Mucosa of descending colon (tissue), 3 donors: ENCODE measurements at regions not wholly inside any gene's neighbourhood (a gene's known extent, or its start where the extent isn't known, plus 50 kb on each side); places are given as distances from the start of the nearest gene placed in this dataset.

Experiments
- ATAC-seq: fragments of 200-7000 bp; cut with Tn5 transposase; one replicate; pipeline ENCODE4 v1.9.1; 2020; ENCODE audit warnings: mild to moderate bottlenecking, moderate library complexity
- DNase-seq, 3 donors: peaks; one replicate each; pipeline ENCODE4 v3.0.0-alpha.2; 2020
- H3K36me3 ChIP-seq: fragments of 200-600 bp; one replicate; pipeline ENCODE4 v1.8.0; 2021; ENCODE audit warnings: low read depth, mild to moderate bottlenecking
- H3K4me1 ChIP-seq: fragments of 200-600 bp; one replicate; pipeline ENCODE4 v1.8.0; 2021; ENCODE audit warnings: low read depth, mild to moderate bottlenecking
- H3K4me3 ChIP-seq: fragments of 200-600 bp; one replicate; pipeline ENCODE4 v1.8.0; 2021; ENCODE audit warnings: mild to moderate bottlenecking
- H3K9me3 ChIP-seq: fragments of 200-600 bp; one replicate; pipeline ENCODE4 v1.8.0; 2021; ENCODE audit warnings: mild to moderate bottlenecking
- CTCF ChIP-seq: fragments of 200-600 bp; IDR thresholded peaks from one replicate; pipeline ENCODE4 v1.8.0; 2022; ENCODE audit warnings: antibody characterized with exemption, mild to moderate bottlenecking
- intact Hi-C, 2 donors: fragments of 100-400 bp; cut with DNase I in 1 of 2; cut with micrococcal nuclease in 1 of 2; formaldehyde crosslinking; loops; one replicate each; pipeline versions ENCODE4 v1.11.0 to v1.11.1; 2022; cut with DNase I, micrococcal nuclease
- donor health status: DM: no; HTN: no; CAD: no; lungs with moderate emphysema.
- donor health status: DM: no; HTN: no; CAD: no.
- donor health status: DM: no; HTN: yes; CAD: no.

GRCh38 chr21:35423709-35424108 is 374.6 kb upstream of the RUNX1 start:
- DNase-seq, result no peak
- intact Hi-C loops, result no loop called here
- no peaks in the 10 kb centered on the region for H3K4me1 ChIP-seq
- H3K4me3 ChIP-seq, result no peak overlapping the region
- no peaks in the 10 kb centered on the region for H3K9me3 ChIP-seq
- ATAC-seq, result no peak
- no peak for TF ChIP-seq CTCF
- H3K36me3 ChIP-seq, result no peaks in the 10 kb centered on the region

GRCh38 chr21:35422011-35422410 is 372.9 kb upstream of the RUNX1 start:
- intact Hi-C loops, result no loop called here
- no peak overlapping the region for H3K4me3 ChIP-seq
- H3K4me1 ChIP-seq, result no peaks in the 10 kb centered on the region
- no peak for TF ChIP-seq CTCF
- H3K36me3 ChIP-seq, result no peaks in the 10 kb centered on the region
- DNase-seq, result no peak
- no peaks in the 10 kb centered on the region for H3K9me3 ChIP-seq
- no peak for ATAC-seq

GRCh38 chr21:35421221-35421620 is 372.1 kb upstream of the RUNX1 start:
- Histone ChIP-seq H3K4me3 (no peak overlapping the region), H3K9me3 (no peaks in the 10 kb centered on the region), H3K36me3 (no peaks in the 10 kb centered on the region), H3K4me1 (no peaks in the 10 kb centered on the region)
- intact Hi-C loops, result no loop called here
- no peak for DNase-seq
- ATAC-seq, result no peak
- no peak for TF ChIP-seq CTCF

GRCh38 chr21:35420656-35421055 is 371.6 kb upstream of the RUNX1 start:
- no peaks in the 10 kb centered on the region for H3K36me3 ChIP-seq
- no peak for DNase-seq
- ATAC-seq, result no peak
- no peaks in the 10 kb centered on the region for H3K4me1 ChIP-seq
- H3K4me3 ChIP-seq, result no peak overlapping the region
- TF ChIP-seq CTCF, result no peak
- no peaks in the 10 kb centered on the region for H3K9me3 ChIP-seq
- intact Hi-C loops, result no loop called here

- TF ChIP-seq CTCF, result no peak
- Histone ChIP-seq H3K36me3 (no peaks in the 10 kb centered on the region), H3K4me1 (no peaks in the 10 kb centered on the region), H3K4me3 (no peak overlapping the region), H3K9me3 (no peaks in the 10 kb centered on the region)
- DNase-seq (no peak), ATAC-seq (no peak)
- intact Hi-C loops, result no loop called here
Measured at GRCh38 chr21:35417762-35418161, 368.7 kb upstream of the RUNX1 start.

- intact Hi-C loops, result no loop called here
- Histone ChIP-seq H3K4me3 (no peak overlapping the region), H3K4me1 (no peaks in the 10 kb centered on the region), H3K36me3 (no peaks in the 10 kb centered on the region), H3K9me3 (no peaks in the 10 kb centered on the region)
- no peak for TF ChIP-seq CTCF
- DNase-seq, result no peak
- no peak for ATAC-seq
Measured at GRCh38 chr21:35416866-35417489, 367.9 kb upstream of the RUNX1 start.
